ENCODE measurements at regions not wholly inside any gene's neighbourhood (a gene's known extent, or its start where the extent isn't known, plus 50 kb on each side); places are given as distances from the start of the nearest gene placed in this dataset.
A peak's percentile ranks its signal among the peaks of the same experiment; 100 is the strongest.

- TF ChIP-seq CTCF (IDR thresholded peaks at IDR 0.05; ENCODE audit: low read depth, low read length, poor library complexity, severe bottlenecking) (peak; percentile 51), EZH2phosphoT487 (IDR thresholded peaks at IDR 0.05; ENCODE audit: borderline replicate concordance, low read length) (no peak)
Observed at GRCh38 chr12:14238221-14238792, 127.2 kb upstream of the ATF7IP start.

All from DOHH2 (cell line).